ENCODE measurements at regions not wholly inside any gene's neighbourhood (a gene's known extent, or its start where the extent isn't known, plus 50 kb on each side); places are given as distances from the start of the nearest gene placed in this dataset.

- no peak overlapping the region for H3K27ac ChIP-seq (ENCODE audit: low read depth in 1 of 2, low read length in 2 of 2)
- H3K9me3 ChIP-seq (ENCODE audit: control insufficient read depth in 4 of 4, low read length in 3 of 4): no peaks in the 10 kb centered on the region
- DNase-seq (ENCODE audit: low spot score): no peak
- no peak for TF ChIP-seq TAF1 (conservative IDR thresholded peaks at IDR 0.05)
- TF ChIP-seq ATF3 (IDR thresholded peaks at IDR 0.05): no peak
- no peak for TF ChIP-seq REST (IDR thresholded peaks at IDR 0.05)
- no peak for TF ChIP-seq FOXA1 (IDR thresholded peaks at IDR 0.05)
- no peak for TF ChIP-seq MAX (IDR thresholded peaks at IDR 0.05)
- TF ChIP-seq HNF4A (conservative IDR thresholded peaks at IDR 0.05): no peak
- no peak for TF ChIP-seq CTCF (IDR thresholded peaks at IDR 0.05; ENCODE audit: low read depth, low read length, missing input control)
- no peak for TF ChIP-seq NR2F2 (IDR thresholded peaks at IDR 0.05)
- TF ChIP-seq FOXA2 (IDR thresholded peaks at IDR 0.05): no peak
- TF ChIP-seq SP1 (IDR thresholded peaks at IDR 0.05): no peak
- no peak for TF ChIP-seq RXRA (IDR thresholded peaks at IDR 0.05)
- no peak for TF ChIP-seq EGR1 (IDR thresholded peaks at IDR 0.05; ENCODE audit: low read depth in 2 of 2)
- TF ChIP-seq ZBTB33 (IDR thresholded peaks at IDR 0.05): no peak
- TF ChIP-seq HNF4G (IDR thresholded peaks at IDR 0.05): no peak
- TF ChIP-seq JUND (IDR thresholded peaks at IDR 0.05): no peak
- no peak for TF ChIP-seq GABPA (IDR thresholded peaks at IDR 0.05 in 1 of 2, conservative IDR thresholded peaks at IDR 0.05 in 1 of 2)
- TF ChIP-seq YY1 (IDR thresholded peaks at IDR 0.05): no peak
- TF ChIP-seq RAD21 (IDR thresholded peaks at IDR 0.05): no peak
- WGBS: 46% methylated on average over 1 of the region's 1 CpG
- H3K4me1 ChIP-seq (ENCODE audit: control insufficient read depth in 4 of 4, insufficient read depth in 4 of 4, low read length in 3 of 4): peaks cover 2 to 25% (median 18%) of the 10 kb centered on the region in 4 donors
- no peaks in the 10 kb centered on the region for H3K36me3 ChIP-seq (ENCODE audit: control insufficient read depth in 4 of 4, insufficient read depth in 3 of 4, low read depth in 1 of 4, low read length in 3 of 4)
- H3K4me3 ChIP-seq (ENCODE audit: low read depth in 1 of 3, low read length in 3 of 3): no peak overlapping the region
- H3K27me3 ChIP-seq (ENCODE audit: control insufficient read depth in 4 of 4, insufficient read depth in 4 of 4, low read length in 3 of 4): no peaks in the 10 kb centered on the region
- no peak overlapping the region for H3K9ac ChIP-seq (ENCODE audit: low read depth in 1 of 2, low read length in 2 of 2)
Measured at GRCh38 chr12:61916831-61917230, 343.4 kb upstream of the USP15 start.
